HEK293 (cell line): ENCODE measurements at regions not wholly inside any gene's neighbourhood (a gene's known extent, or its start where the extent isn't known, plus 50 kb on each side); places are given as distances from the start of the nearest gene placed in this dataset.

Experiments used
- BCL11B ChIP-seq: fragments of 450-650 bp; formaldehyde crosslinking; IDR thresholded peaks from 2 replicates; pipeline ENCODE4 v1.5.1; 2016; ENCODE audit warnings: low read depth, missing biosample characterization, missing genetic modification characterization
- CTCF ChIP-seq: fragments of 450-650 bp; formaldehyde crosslinking; IDR thresholded peaks from 2 replicates; pipeline ENCODE4 v1.5.1; 2016; ENCODE audit warnings: missing biosample characterization, missing genetic modification characterization
- GLI4 ChIP-seq: fragments of 450-650 bp; formaldehyde crosslinking; IDR thresholded peaks from 2 replicates; pipeline ENCODE4 v1.5.1; 2016; ENCODE audit warnings: missing biosample characterization, missing genetic modification characterization
- HOXD13 ChIP-seq: sonication (generic); formaldehyde crosslinking; IDR thresholded peaks from 2 replicates; pipeline ENCODE4 v1.8.0; 2022; ENCODE audit warnings: missing genetic modification reagents, borderline replicate concordance
- KLF16 ChIP-seq: fragments of 450-650 bp; formaldehyde crosslinking; IDR thresholded peaks from 2 replicates; pipeline ENCODE4 v1.5.1; 2017; ENCODE audit warnings: missing biosample characterization, missing genetic modification characterization
- PATZ1 ChIP-seq: fragments of 450-650 bp; formaldehyde crosslinking; IDR thresholded peaks from 2 replicates; pipeline ENCODE4 v1.5.1; 2016; ENCODE audit warnings: missing biosample characterization, missing genetic modification characterization
- ZNF274 ChIP-seq, 2 experiments: fragments of 200-500 bp in 1 of 2; fragments of 450-650 bp in 1 of 2; sonication (Bioruptor generic) in 1 of 2; formaldehyde crosslinking in 1 of 2; IDR thresholded peaks; 2 replicates each; pipeline versions ENCODE4 v1.5.1 to v1.6.1; 2014 to 2016; ENCODE audit warnings: borderline replicate concordance in 1 of 2, inconsistent platforms in 1 of 2, low read length in 1 of 2, missing biosample characterization in 1 of 2, missing genetic modification characterization in 1 of 2
- ZNF394 ChIP-seq: fragments of 450-650 bp; formaldehyde crosslinking; IDR thresholded peaks from 2 replicates; pipeline ENCODE4 v1.5.1; 2016; ENCODE audit warnings: missing biosample characterization, missing genetic modification characterization, mild to moderate bottlenecking, moderate library complexity, borderline replicate concordance
- ZNF555 ChIP-seq: fragments of 450-650 bp; formaldehyde crosslinking; conservative IDR thresholded peaks from 2 replicates; pipeline ENCODE4 v1.5.1; 2017; ENCODE audit warnings: missing biosample characterization, mild to moderate bottlenecking, missing genetic modification characterization, inconsistent platforms
- ZNF596 ChIP-seq: fragments of 450-650 bp; IDR thresholded peaks from 2 replicates; pipeline ENCODE4 v1.5.0; 2018; ENCODE audit warnings: missing biosample characterization, mild to moderate bottlenecking, missing genetic modification characterization, moderate library complexity
- ZNF707 ChIP-seq: fragments of 450-650 bp; formaldehyde crosslinking; IDR thresholded peaks from 2 replicates; pipeline ENCODE4 v1.5.1; 2016; ENCODE audit warnings: missing biosample characterization, missing genetic modification characterization
- ZNF776 ChIP-seq: fragments of 450-650 bp; formaldehyde crosslinking; IDR thresholded peaks from 2 replicates; pipeline ENCODE4 v1.5.0; 2017; ENCODE audit warnings: missing biosample characterization, missing genetic modification characterization, borderline replicate concordance
- ZNF830 ChIP-seq: fragments of 450-650 bp; IDR thresholded peaks from 2 replicates; pipeline ENCODE4 v1.5.0; 2018; ENCODE audit warnings: missing biosample characterization, missing genetic modification characterization, low read depth, mild to moderate bottlenecking, moderate library complexity
- ZXDB ChIP-seq: fragments of 450-650 bp; formaldehyde crosslinking; IDR thresholded peaks from 2 replicates; pipeline ENCODE4 v1.5.1; 2016; ENCODE audit warnings: missing biosample characterization, missing genetic modification characterization

- TF ChIP-seq GLI4 (tag by site-specific recombination) (no peak), PATZ1 (tag by site-specific recombination) (no peak), CTCF (no peak), ZNF596 (tag by site-specific recombination) (no peak), KLF16 (tag by site-specific recombination) (no peak), ZNF776 (tag by site-specific recombination) (no peak), ZXDB (tag by site-specific recombination) (no peak), ZNF830 (no peak), ZNF707 (tag by site-specific recombination) (no peak), HOXD13 (CRISPR knock-in tag) (no peak), BCL11B (no peak), ZNF555 (tag by site-specific recombination) (no peak), ZNF394 (tag by site-specific recombination) (no peak), ZNF274 (IDR thresholded peaks at IDR 0.05; ENCODE audit: low read length) (no peak), ZNF274 (tag by site-specific recombination; IDR thresholded peaks at IDR 0.05; ENCODE audit: borderline replicate concordance) (no peak)
Measured at GRCh38 chr18:71105994-71106546, 817.2 kb downstream of the SOCS6 start.
